NCI-H2029 (cell line): ENCODE measurements at regions not wholly inside any gene's neighbourhood (a gene's known extent, or its start where the extent isn't known, plus 50 kb on each side); places are given as distances from the start of the nearest gene placed in this dataset.
"Not testable (repeated sequence)": the region's sequence is repeated elsewhere in the genome, so short reads cannot be mapped to it uniquely, and the experiment has no call there.

Source experiments
- DNase-seq: peaks from one replicate; lab custom pipeline; 2025; lab: John Stamatoyannopoulos, UW

- no peak for DNase-seq
Measured at GRCh38 chr14:39580696-39581095, 148.5 kb upstream of the FBXO33 start.

GRCh38 chr14:39576736-39577135 is 144.5 kb upstream of the FBXO33 start:
- DNase-seq, result no peak

- DNase-seq, result no peak
Measured at GRCh38 chr14:39576258-39576657, 144.0 kb upstream of the FBXO33 start.

- DNase-seq, result no peak
Measured at GRCh38 chr14:39568809-39569538, 136.7 kb upstream of the FBXO33 start.

GRCh38 chr14:39566795-39567194 is 134.6 kb upstream of the FBXO33 start:
- no peak for DNase-seq

- no peak for DNase-seq
Measured at GRCh38 chr14:39563361-39563760, 131.1 kb upstream of the FBXO33 start.

- DNase-seq, result no peak
Measured at GRCh38 chr14:39562175-39562574, 129.9 kb upstream of the FBXO33 start.

GRCh38 chr14:39558525-39558924 is 126.3 kb upstream of the FBXO33 start:
- no peak for DNase-seq

GRCh38 chr14:39555749-39556148 is 123.5 kb upstream of the FBXO33 start:
- no peak for DNase-seq

- no peak for DNase-seq
Measured at GRCh38 chr14:39554576-39554975, 122.3 kb upstream of the FBXO33 start.

- DNase-seq, result no peak
Measured at GRCh38 chr14:39548358-39548757, 116.1 kb upstream of the FBXO33 start.

GRCh38 chr14:39547845-39548244 is 115.6 kb upstream of the FBXO33 start:
- no peak for DNase-seq

GRCh38 chr14:39505812-39506211 is 73.6 kb upstream of the FBXO33 start:
- DNase-seq, result no peak

GRCh38 chr14:39500253-39500652 is 68.0 kb upstream of the FBXO33 start:
- DNase-seq, result no peak

- DNase-seq, result no peak
Measured at GRCh38 chr14:39499514-39499913, 67.3 kb upstream of the FBXO33 start.

- not testable (repeated sequence) for DNase-seq
Measured at GRCh38 chr14:39497677-39498076, 65.4 kb upstream of the FBXO33 start.

GRCh38 chr14:39492267-39492666 is 60.0 kb upstream of the FBXO33 start:
- DNase-seq, result no peak

GRCh38 chr14:39491134-39491571 is 58.9 kb upstream of the FBXO33 start:
- no peak for DNase-seq

- no peak for DNase-seq
Measured at GRCh38 chr14:39488600-39488999, 56.4 kb upstream of the FBXO33 start.

GRCh38 chr14:39483682-39484081 is 51.4 kb upstream of the FBXO33 start:
- DNase-seq, result no peak
